ES-I3 (cell line): ENCODE measurements at regions not wholly inside any gene's neighbourhood (a gene's known extent, or its start where the extent isn't known, plus 50 kb on each side); places are given as distances from the start of the nearest gene placed in this dataset.

Experiments used
- H3K36me3 ChIP-seq: 2 replicates; pipeline ENCODE4 v1.6.1; 2013; ENCODE audit warnings: mild to moderate bottlenecking, low read length, control low read depth, moderate library complexity; ENCODE audit not compliant: insufficient read depth
- H3K4me1 ChIP-seq: 2 replicates; pipeline ENCODE4 v1.6.1; 2013; ENCODE audit warnings: mild to moderate bottlenecking, control low read depth, low read length; ENCODE audit not compliant: insufficient read depth
- H3K9ac ChIP-seq: 2 replicates; pipeline ENCODE4 v1.6.1; 2013; ENCODE audit warnings: low read depth, mild to moderate bottlenecking, low read length, moderate library complexity
- H3K9me3 ChIP-seq: 2 replicates; pipeline ENCODE4 v1.6.1; 2013; ENCODE audit warnings: mild to moderate bottlenecking, low read length, moderate library complexity; ENCODE audit not compliant: control insufficient read depth, insufficient read depth

GRCh38 chr4:17327591-17327990 lies 184.3 kb downstream of the QDPR start:
- Histone ChIP-seq H3K9ac (no peak overlapping the region), H3K9me3 (no peaks in the 10 kb centered on the region), H3K36me3 (no peaks in the 10 kb centered on the region), H3K4me1 (peaks cover 9% of the 10 kb centered on the region)

GRCh38 chr4:17326756-17327155 lies 185.1 kb downstream of the QDPR start:
- Histone ChIP-seq H3K9me3 (no peaks in the 10 kb centered on the region), H3K4me1 (peaks cover 9% of the 10 kb centered on the region), H3K9ac (no peak overlapping the region), H3K36me3 (no peaks in the 10 kb centered on the region)

- Histone ChIP-seq H3K9me3 (no peaks in the 10 kb centered on the region), H3K9ac (no peak overlapping the region), H3K4me1 (peaks cover 9% of the 10 kb centered on the region), H3K36me3 (no peaks in the 10 kb centered on the region)
Observed at GRCh38 chr4:17325098-17325497, 186.8 kb downstream of the QDPR start.

- Histone ChIP-seq H3K9me3 (no peaks in the 10 kb centered on the region), H3K9ac (no peak overlapping the region), H3K4me1 (peaks cover 9% of the 10 kb centered on the region), H3K36me3 (no peaks in the 10 kb centered on the region)
Observed at GRCh38 chr4:17324386-17324830, 187.5 kb downstream of the QDPR start.

GRCh38 chr4:17323554-17324385 lies 188.1 kb downstream of the QDPR start:
- peaks cover 9% of the 10 kb centered on the region for H3K4me1 ChIP-seq
- H3K36me3 ChIP-seq, result no peaks in the 10 kb centered on the region
- H3K9ac ChIP-seq, result no peak overlapping the region
- H3K9me3 ChIP-seq, result no peaks in the 10 kb centered on the region

GRCh38 chr4:17322514-17322913 lies 189.4 kb downstream of the QDPR start:
- Histone ChIP-seq H3K9ac (no peak overlapping the region), H3K9me3 (no peaks in the 10 kb centered on the region), H3K36me3 (no peaks in the 10 kb centered on the region), H3K4me1 (no peaks in the 10 kb centered on the region)

GRCh38 chr4:17320046-17320445 lies 191.8 kb downstream of the QDPR start:
- H3K9ac ChIP-seq, result no peak overlapping the region
- no peaks in the 10 kb centered on the region for H3K36me3 ChIP-seq
- H3K9me3 ChIP-seq, result no peaks in the 10 kb centered on the region
- no peaks in the 10 kb centered on the region for H3K4me1 ChIP-seq

GRCh38 chr4:17317526-17317925 lies 194.4 kb downstream of the QDPR start:
- Histone ChIP-seq H3K9ac (no peak overlapping the region), H3K4me1 (no peaks in the 10 kb centered on the region), H3K9me3 (no peaks in the 10 kb centered on the region), H3K36me3 (no peaks in the 10 kb centered on the region)

- Histone ChIP-seq H3K9me3 (no peaks in the 10 kb centered on the region), H3K4me1 (no peaks in the 10 kb centered on the region), H3K9ac (no peak overlapping the region), H3K36me3 (no peaks in the 10 kb centered on the region)
Observed at GRCh38 chr4:17316566-17316965, 195.3 kb downstream of the QDPR start.

GRCh38 chr4:17315459-17315858 lies 196.4 kb downstream of the QDPR start:
- H3K9ac ChIP-seq, result no peak overlapping the region
- no peaks in the 10 kb centered on the region for H3K9me3 ChIP-seq
- H3K36me3 ChIP-seq, result no peaks in the 10 kb centered on the region

GRCh38 chr4:17313194-17313593 lies 198.7 kb downstream of the QDPR start:
- no peaks in the 10 kb centered on the region for H3K36me3 ChIP-seq
- no peak overlapping the region for H3K9ac ChIP-seq
- H3K9me3 ChIP-seq, result no peaks in the 10 kb centered on the region
- H3K4me1 ChIP-seq, result no peaks in the 10 kb centered on the region

More at GRCh38 chr4:17315459-17315858, 196.4 kb downstream of the QDPR start:
- H3K4me1 ChIP-seq, result no peaks in the 10 kb centered on the region

- no peaks in the 10 kb centered on the region for H3K36me3 ChIP-seq
- H3K4me1 ChIP-seq, result no peaks in the 10 kb centered on the region
- no peaks in the 10 kb centered on the region for H3K9me3 ChIP-seq
- H3K9ac ChIP-seq, result no peak overlapping the region
Observed at GRCh38 chr4:17310269-17310652, 201.6 kb downstream of the QDPR start.

GRCh38 chr4:17309567-17310268 lies 202.2 kb downstream of the QDPR start:
- no peaks in the 10 kb centered on the region for H3K36me3 ChIP-seq
- H3K4me1 ChIP-seq, result no peaks in the 10 kb centered on the region
- H3K9me3 ChIP-seq, result no peaks in the 10 kb centered on the region
- no peak overlapping the region for H3K9ac ChIP-seq

- no peaks in the 10 kb centered on the region for H3K4me1 ChIP-seq
- no peaks in the 10 kb centered on the region for H3K9me3 ChIP-seq
- H3K9ac ChIP-seq, result no peak overlapping the region
- no peaks in the 10 kb centered on the region for H3K36me3 ChIP-seq
Observed at GRCh38 chr4:17301869-17302268, 210.0 kb downstream of the QDPR start.

GRCh38 chr4:17301266-17301665 lies 210.6 kb downstream of the QDPR start:
- H3K9ac ChIP-seq, result no peak overlapping the region
- no peaks in the 10 kb centered on the region for H3K4me1 ChIP-seq
- H3K36me3 ChIP-seq, result no peaks in the 10 kb centered on the region
- no peaks in the 10 kb centered on the region for H3K9me3 ChIP-seq
